ENCODE measurements at regions not wholly inside any gene's neighbourhood (a gene's known extent, or its start where the extent isn't known, plus 50 kb on each side); places are given as distances from the start of the nearest gene placed in this dataset.

- Histone ChIP-seq H3K36me3 (no peaks in the 10 kb centered on the region), H3K9me3 (no peaks in the 10 kb centered on the region), H3K27me3 (no peaks in the 10 kb centered on the region), H3K4me1 (no peaks in the 10 kb centered on the region), H3K27ac (no peak overlapping the region), H3K4me3 (no peak overlapping the region)
- no peak for DNase-seq
- no peak for TF ChIP-seq POLR2A (IDR thresholded peaks at IDR 0.05)
- no peak for TF ChIP-seq CTCF (IDR thresholded peaks at IDR 0.05)
Measured at GRCh38 chr10:33626798-33627466, 292.5 kb upstream of the NRP1 start.

GRCh38 chr10:33623669-33624068, 289.2 kb upstream of the NRP1 start:
- H3K4me1 ChIP-seq, result no peaks in the 10 kb centered on the region
- DNase-seq, result no peak
- no peaks in the 10 kb centered on the region for H3K9me3 ChIP-seq
- H3K36me3 ChIP-seq, result no peaks in the 10 kb centered on the region
- H3K4me3 ChIP-seq, result no peak overlapping the region
- H3K27me3 ChIP-seq, result no peaks in the 10 kb centered on the region
- H3K27ac ChIP-seq, result peak overlapping the region in 1 of 4 donors; percentile 1
- TF ChIP-seq POLR2A (IDR thresholded peaks at IDR 0.05), result no peak
- no peak for TF ChIP-seq CTCF (IDR thresholded peaks at IDR 0.05)

- Histone ChIP-seq H3K4me3 (no peak overlapping the region), H3K36me3 (no peaks in the 10 kb centered on the region), H3K4me1 (no peaks in the 10 kb centered on the region), H3K27ac (no peak overlapping the region), H3K27me3 (no peaks in the 10 kb centered on the region), H3K9me3 (no peaks in the 10 kb centered on the region)
- no peak for DNase-seq
- TF ChIP-seq CTCF (IDR thresholded peaks at IDR 0.05) (no peak), POLR2A (IDR thresholded peaks at IDR 0.05) (no peak)
Measured at GRCh38 chr10:33621101-33621500, 286.6 kb upstream of the NRP1 start.

GRCh38 chr10:33618196-33618595, 283.7 kb upstream of the NRP1 start:
- no peak for DNase-seq
- Histone ChIP-seq H3K27me3 (no peaks in the 10 kb centered on the region), H3K27ac (no peak overlapping the region), H3K36me3 (no peaks in the 10 kb centered on the region), H3K9me3 (no peaks in the 10 kb centered on the region), H3K4me3 (no peak overlapping the region), H3K4me1 (no peaks in the 10 kb centered on the region)
- no peak for TF ChIP-seq CTCF (IDR thresholded peaks at IDR 0.05)
- TF ChIP-seq POLR2A (IDR thresholded peaks at IDR 0.05), result no peak

GRCh38 chr10:33617381-33618080, 283.1 kb upstream of the NRP1 start:
- no peak for TF ChIP-seq CTCF (IDR thresholded peaks at IDR 0.05)
- Histone ChIP-seq H3K36me3 (no peaks in the 10 kb centered on the region), H3K4me3 (no peak overlapping the region), H3K27me3 (no peaks in the 10 kb centered on the region), H3K9me3 (no peaks in the 10 kb centered on the region), H3K27ac (no peak overlapping the region), H3K4me1 (no peaks in the 10 kb centered on the region)
- DNase-seq, result no peak
